Activated CD8-positive, alpha-beta T cell treated with anti-CD3 and anti-CD28 coated beads, Interleukin-2, amount 10 ng/mL, durations not matched to agents 7 days and 5 days (primary cell): ENCODE measurements at regions not wholly inside any gene's neighbourhood (a gene's known extent, or its start where the extent isn't known, plus 50 kb on each side); places are given as distances from the start of the nearest gene placed in this dataset.
"Not testable (repeated sequence)": the region's sequence is repeated elsewhere in the genome, so short reads cannot be mapped to it uniquely, and the experiment has no call there.

Source experiments
- ATAC-seq: fragments of 150-1000 bp; cut with Tn5 transposase; one replicate; pipeline ENCODE4 v1.10.0; 2021; ENCODE audit warnings: moderate library complexity
- CTCF ChIA-PET: fragments of 350-600 bp; sonication (Branson Sonifier 250); formaldehyde crosslinking; loops from one replicate; lab custom pipeline; 2021; ENCODE audit warnings: antibody characterized with exemption; lab: Charles Lee
- POLR2A ChIA-PET: fragments of 350-600 bp; sonication (Branson Sonifier 250); formaldehyde crosslinking; loops from one replicate; lab custom pipeline; 2021; ENCODE audit warnings: antibody characterized with exemption; lab: Charles Lee
- DNase-seq: peaks from one replicate; pipeline ENCODE4 v3.0.0-alpha.2; 2020
- H3K27ac Mint-ChIP-seq: one replicate; pipeline ENCODE4 v1.8.0; 2021; ENCODE audit warnings: mild to moderate bottlenecking, mixed read lengths
- H3K27me3 Mint-ChIP-seq: one replicate; pipeline ENCODE4 v1.8.0; 2021; ENCODE audit warnings: low read depth, mixed read lengths
- H3K36me3 Mint-ChIP-seq: one replicate; pipeline ENCODE4 v1.8.0; 2021; ENCODE audit warnings: low read depth, mixed read lengths
- H3K4me1 Mint-ChIP-seq: one replicate; pipeline ENCODE4 v1.8.0; 2021; ENCODE audit warnings: low read depth, mixed read lengths
- H3K4me3 Mint-ChIP-seq: one replicate; pipeline ENCODE4 v1.8.0; 2021; ENCODE audit warnings: mild to moderate bottlenecking, mixed read lengths
- H3K9me3 Mint-ChIP-seq: one replicate; pipeline ENCODE4 v1.8.0; 2022; ENCODE audit warnings: mixed read lengths; ENCODE audit not compliant: insufficient read depth

- H3K36me3 Mint-ChIP-seq, H3K27ac Mint-ChIP-seq, POLR2A ChIA-PET, H3K4me1 Mint-ChIP-seq, ATAC-seq, H3K27me3 Mint-ChIP-seq, CTCF ChIA-PET, H3K4me3 Mint-ChIP-seq, DNase-seq: not testable (repeated sequence)
- peaks cover 17% of the 10 kb centered on the region for H3K9me3 Mint-ChIP-seq
These were observed 653.7 kb downstream of the NR2F2 start for GRCh38 chr15:96984121-96984671.

GRCh38 chr15:96992817-96993216 is 662.3 kb downstream of the NR2F2 start:
- H3K27me3 Mint-ChIP-seq: no peaks in the 10 kb centered on the region
- CTCF ChIA-PET: no interaction called here
- POLR2A ChIA-PET: no interaction called here
- DNase-seq: no peak
- H3K9me3 Mint-ChIP-seq: peaks cover 18% of the 10 kb centered on the region
- no peak for ATAC-seq
- no peak overlapping the region for H3K27ac Mint-ChIP-seq
- no peak overlapping the region for H3K4me3 Mint-ChIP-seq
- H3K36me3 Mint-ChIP-seq: no peaks in the 10 kb centered on the region
- no peaks in the 10 kb centered on the region for H3K4me1 Mint-ChIP-seq

GRCh38 chr15:96997538-96997937 is 667.0 kb downstream of the NR2F2 start:
- Mint-ChIP-seq H3K27ac (no peak overlapping the region), H3K4me1 (no peaks in the 10 kb centered on the region), H3K36me3 (no peaks in the 10 kb centered on the region), H3K27me3 (no peaks in the 10 kb centered on the region), H3K4me3 (no peak overlapping the region), H3K9me3 (peaks cover 8% of the 10 kb centered on the region)
- CTCF ChIA-PET: no interaction called here
- POLR2A ChIA-PET: no interaction called here
- ATAC-seq (no peak), DNase-seq (no peak)

GRCh38 chr15:97009031-97009431 is 678.5 kb downstream of the NR2F2 start:
- Mint-ChIP-seq H3K27ac (no peak overlapping the region), H3K4me1 (no peaks in the 10 kb centered on the region), H3K4me3 (no peak overlapping the region), H3K36me3 (no peaks in the 10 kb centered on the region), H3K27me3 (no peaks in the 10 kb centered on the region), H3K9me3 (no peaks in the 10 kb centered on the region)
- ChIA-PET CTCF (no interaction called here), POLR2A (no interaction called here)
- ATAC-seq: no peak
- no peak for DNase-seq

GRCh38 chr15:97012986-97013385 is 682.5 kb downstream of the NR2F2 start:
- H3K36me3 Mint-ChIP-seq: no peaks in the 10 kb centered on the region
- POLR2A ChIA-PET: interaction anchor here (0.6 kb wide), 1 partner anchor 200 kb away, joined by 3 read pairs; no protein-coding TSS in a partner anchor
- H3K27me3 Mint-ChIP-seq: no peaks in the 10 kb centered on the region
- H3K27ac Mint-ChIP-seq: no peak overlapping the region
- DNase-seq: no peak
- H3K4me1 Mint-ChIP-seq: no peaks in the 10 kb centered on the region
- H3K9me3 Mint-ChIP-seq: no peaks in the 10 kb centered on the region
- CTCF ChIA-PET: no interaction called here
- ATAC-seq: no peak
- no peak overlapping the region for H3K4me3 Mint-ChIP-seq

- H3K36me3 Mint-ChIP-seq: no peaks in the 10 kb centered on the region
- no peak for DNase-seq
- no peaks in the 10 kb centered on the region for H3K27me3 Mint-ChIP-seq
- H3K27ac Mint-ChIP-seq: no peak overlapping the region
- POLR2A ChIA-PET: interaction anchor here (0.6 kb wide), 1 partner anchor 200 kb away, joined by 3 read pairs; no protein-coding TSS in a partner anchor
- CTCF ChIA-PET: no interaction called here
- H3K4me1 Mint-ChIP-seq: no peaks in the 10 kb centered on the region
- H3K9me3 Mint-ChIP-seq: no peaks in the 10 kb centered on the region
- H3K4me3 Mint-ChIP-seq: no peak overlapping the region
- no peak for ATAC-seq
These were observed 683.0 kb downstream of the NR2F2 start for GRCh38 chr15:97013491-97013890.

- no peak overlapping the region for H3K27ac Mint-ChIP-seq
- no peak for ATAC-seq
These were observed 683.5 kb downstream of the NR2F2 start for GRCh38 chr15:97014001-97014400.

GRCh38 chr15:97023488-97023844 is 693.0 kb downstream of the NR2F2 start:
- POLR2A ChIA-PET: no interaction called here
- CTCF ChIA-PET: no interaction called here
- no peaks in the 10 kb centered on the region for H3K36me3 Mint-ChIP-seq
- no peaks in the 10 kb centered on the region for H3K27me3 Mint-ChIP-seq
- H3K27ac Mint-ChIP-seq: no peak overlapping the region
- H3K4me1 Mint-ChIP-seq: no peaks in the 10 kb centered on the region
- ATAC-seq: no peak
- no peak overlapping the region for H3K4me3 Mint-ChIP-seq
- H3K9me3 Mint-ChIP-seq: no peaks in the 10 kb centered on the region
- no peak for DNase-seq

More at GRCh38 chr15:97014001-97014400, 683.5 kb downstream of the NR2F2 start:
- Mint-ChIP-seq H3K4me1 (no peaks in the 10 kb centered on the region), H3K36me3 (no peaks in the 10 kb centered on the region), H3K27me3 (no peaks in the 10 kb centered on the region), H3K9me3 (no peaks in the 10 kb centered on the region), H3K4me3 (no peak overlapping the region)
- ChIA-PET CTCF (no interaction called here), POLR2A (no interaction called here)
- no peak for DNase-seq

GRCh38 chr15:97026781-97027180 is 696.3 kb downstream of the NR2F2 start:
- ATAC-seq (no peak), DNase-seq (no peak)
- no peak overlapping the region for H3K27ac Mint-ChIP-seq
- H3K4me1 Mint-ChIP-seq: no peaks in the 10 kb centered on the region
- CTCF ChIA-PET: no interaction called here
- POLR2A ChIA-PET: no interaction called here
- no peaks in the 10 kb centered on the region for H3K27me3 Mint-ChIP-seq
- peaks cover 5% of the 10 kb centered on the region for H3K9me3 Mint-ChIP-seq
- no peak overlapping the region for H3K4me3 Mint-ChIP-seq
- H3K36me3 Mint-ChIP-seq: no peaks in the 10 kb centered on the region

GRCh38 chr15:97027772-97028171 is 697.3 kb downstream of the NR2F2 start:
- ATAC-seq: no peak
- no peaks in the 10 kb centered on the region for H3K4me1 Mint-ChIP-seq
- H3K4me3 Mint-ChIP-seq: no peak overlapping the region
- no peaks in the 10 kb centered on the region for H3K27me3 Mint-ChIP-seq
- POLR2A ChIA-PET: no interaction called here
- H3K9me3 Mint-ChIP-seq: peaks cover 6% of the 10 kb centered on the region
- no peak for DNase-seq
- H3K27ac Mint-ChIP-seq: no peak overlapping the region
- CTCF ChIA-PET: no interaction called here
- no peaks in the 10 kb centered on the region for H3K36me3 Mint-ChIP-seq

GRCh38 chr15:97030251-97030650 is 699.8 kb downstream of the NR2F2 start:
- H3K36me3 Mint-ChIP-seq: no peaks in the 10 kb centered on the region
- CTCF ChIA-PET: no interaction called here

GRCh38 chr15:97036301-97036700 is 705.8 kb downstream of the NR2F2 start:
- H3K27me3 Mint-ChIP-seq: no peaks in the 10 kb centered on the region
- no peak for ATAC-seq
- no peak overlapping the region for H3K27ac Mint-ChIP-seq
- no peaks in the 10 kb centered on the region for H3K36me3 Mint-ChIP-seq
- no peak overlapping the region for H3K4me3 Mint-ChIP-seq
- peaks cover 4% of the 10 kb centered on the region for H3K9me3 Mint-ChIP-seq
- no peak for DNase-seq
- H3K4me1 Mint-ChIP-seq: no peaks in the 10 kb centered on the region
- ChIA-PET CTCF (no interaction called here), POLR2A (no interaction called here)

More at GRCh38 chr15:97030251-97030650, 699.8 kb downstream of the NR2F2 start:
- POLR2A ChIA-PET: interaction anchor here (0.6 kb wide), 1 partner anchor 22 kb away, joined by 3 read pairs; no protein-coding TSS in a partner anchor
- no peak overlapping the region for H3K27ac Mint-ChIP-seq
- H3K4me3 Mint-ChIP-seq: no peak overlapping the region
- DNase-seq: no peak
- no peak for ATAC-seq
- H3K27me3 Mint-ChIP-seq: no peaks in the 10 kb centered on the region
- H3K9me3 Mint-ChIP-seq: peaks cover 6% of the 10 kb centered on the region
- H3K4me1 Mint-ChIP-seq: no peaks in the 10 kb centered on the region

GRCh38 chr15:97037080-97037479 is 706.6 kb downstream of the NR2F2 start:
- Mint-ChIP-seq H3K9me3 (peaks cover under 1% of the 10 kb centered on the region), H3K4me1 (no peaks in the 10 kb centered on the region), H3K27me3 (no peaks in the 10 kb centered on the region), H3K36me3 (no peaks in the 10 kb centered on the region), H3K27ac (no peak overlapping the region), H3K4me3 (no peak overlapping the region)
- ATAC-seq: no peak
- ChIA-PET CTCF (no interaction called here), POLR2A (no interaction called here)
- no peak for DNase-seq
